DMS 273 treated with DMSO at 0.1 percent for 48 hours (cell line): ENCODE measurements at regions not wholly inside any gene's neighbourhood (a gene's known extent, or its start where the extent isn't known, plus 50 kb on each side); places are given as distances from the start of the nearest gene placed in this dataset.

Source experiments
- DNase-seq: peaks from one replicate; lab custom pipeline; 2025; lab: John Stamatoyannopoulos, UW

GRCh38 chr21:28644762-28645161 lies 347.9 kb downstream of the LTN1 start:
- DNase-seq: no peak

DNA sequence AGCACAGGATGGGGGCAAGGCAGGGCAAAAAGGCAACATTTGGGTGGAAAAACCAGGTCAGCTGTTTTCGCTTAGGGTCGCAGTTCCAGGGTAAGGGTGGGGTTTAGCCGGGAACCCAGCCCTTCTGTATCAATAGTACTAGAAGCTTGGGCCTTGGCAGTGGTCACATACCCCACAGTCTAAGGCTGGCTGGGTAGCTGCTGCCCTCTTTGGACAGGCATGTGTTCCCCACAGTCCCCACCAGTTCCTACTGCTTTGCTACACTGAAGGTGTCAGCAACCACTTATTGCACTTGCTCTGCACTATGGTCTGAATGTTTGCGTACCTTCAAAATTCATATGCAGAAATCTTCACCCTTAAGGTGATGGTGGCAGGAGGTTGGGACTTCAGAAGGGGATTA lies 349.8 kb downstream of the LTN1 start:
- DNase-seq: no peak

- DNase-seq: no peak
Observed at GRCh38 chr21:28641731-28642130, 350.9 kb downstream of the LTN1 start.

DNA sequence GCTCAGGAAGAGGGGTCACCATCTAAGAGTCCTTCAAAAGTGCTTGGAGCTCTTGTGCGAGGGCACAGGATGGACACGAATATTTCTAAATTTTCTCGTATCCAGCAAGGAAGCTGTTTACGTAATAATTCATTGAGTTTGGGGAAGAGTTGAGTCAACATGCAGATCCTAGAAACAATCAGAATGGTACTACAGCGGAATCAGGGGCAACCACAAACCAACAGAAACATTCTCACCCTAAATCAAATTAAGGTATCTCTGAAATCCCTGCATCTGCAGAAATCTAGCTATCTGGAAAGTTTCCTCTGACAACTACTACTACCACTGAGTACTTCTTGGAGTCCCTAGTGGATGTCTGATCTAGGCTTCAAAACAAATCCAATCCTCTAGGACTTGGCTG lies 352.4 kb downstream of the LTN1 start:
- no peak for DNase-seq

DNA sequence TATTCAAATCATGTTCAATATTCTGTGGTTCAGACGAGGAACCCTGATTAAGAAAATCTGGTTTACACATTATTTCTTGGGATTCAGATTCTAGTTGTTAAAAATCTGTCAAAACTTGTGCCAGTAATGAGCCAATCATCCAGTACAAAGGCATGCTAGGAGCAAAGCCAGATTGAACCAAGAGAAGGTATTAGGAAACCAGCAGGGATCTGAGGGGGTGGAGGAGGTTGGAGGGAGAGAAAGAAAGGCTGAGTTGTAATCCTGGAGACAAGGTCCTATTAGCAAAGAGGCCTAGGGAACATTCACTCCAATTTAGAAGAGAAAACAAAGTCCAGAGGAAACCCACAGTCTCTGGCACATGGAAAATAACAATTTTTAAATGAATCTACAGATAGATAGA lies 352.9 kb downstream of the LTN1 start:
- DNase-seq: no peak

GRCh38 chr21:28636752-28637691 lies 355.7 kb downstream of the LTN1 start:
- no peak for DNase-seq

- no peak for DNase-seq
Observed at GRCh38 chr21:28635541-28635940, 357.1 kb downstream of the LTN1 start.

DNA sequence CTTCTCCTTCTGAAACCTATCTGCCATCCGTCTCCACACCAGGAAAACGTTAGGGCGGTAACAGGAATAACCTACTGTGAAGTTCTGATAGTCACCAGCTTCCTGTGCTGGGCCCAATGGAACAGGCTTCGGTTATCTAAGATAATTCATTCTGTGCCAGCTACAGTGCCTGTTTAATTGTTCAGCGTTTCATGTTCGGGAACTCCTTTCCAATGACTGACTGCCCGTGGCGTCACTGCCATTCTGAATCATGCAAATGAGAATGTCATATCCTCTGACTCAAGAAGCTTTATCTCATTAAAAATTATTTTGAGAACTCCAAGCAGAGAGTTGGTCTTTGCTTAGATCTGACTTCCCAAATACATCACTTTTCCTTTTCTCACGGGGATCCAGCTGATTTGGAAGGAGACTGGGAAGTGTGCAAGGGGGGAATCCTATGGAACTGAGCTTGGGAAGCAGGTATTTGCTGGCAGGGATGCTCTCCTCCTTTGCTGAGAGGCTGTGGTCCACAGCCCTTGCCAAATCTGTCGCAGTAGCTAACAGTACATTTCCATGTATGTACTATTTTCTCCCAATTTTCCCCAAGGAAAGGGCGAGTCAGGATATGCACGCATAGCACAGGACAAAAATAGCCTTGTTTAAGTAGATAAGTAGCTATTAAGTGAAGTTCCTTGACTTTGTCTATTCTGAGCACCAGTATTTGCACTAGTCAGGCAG lies 358.7 kb downstream of the LTN1 start:
- DNase-seq: no peak

- DNase-seq: no peak
Observed at GRCh38 chr21:28632755-28633408, 359.8 kb downstream of the LTN1 start.

GRCh38 chr21:28627691-28628090 lies 365.0 kb downstream of the LTN1 start:
- no peak for DNase-seq

- no peak for DNase-seq
Observed at GRCh38 chr21:28627261-28627660, 365.4 kb downstream of the LTN1 start.

- DNase-seq: no peak
Observed at GRCh38 chr21:28624626-28625025, 368.1 kb downstream of the LTN1 start.

DNA sequence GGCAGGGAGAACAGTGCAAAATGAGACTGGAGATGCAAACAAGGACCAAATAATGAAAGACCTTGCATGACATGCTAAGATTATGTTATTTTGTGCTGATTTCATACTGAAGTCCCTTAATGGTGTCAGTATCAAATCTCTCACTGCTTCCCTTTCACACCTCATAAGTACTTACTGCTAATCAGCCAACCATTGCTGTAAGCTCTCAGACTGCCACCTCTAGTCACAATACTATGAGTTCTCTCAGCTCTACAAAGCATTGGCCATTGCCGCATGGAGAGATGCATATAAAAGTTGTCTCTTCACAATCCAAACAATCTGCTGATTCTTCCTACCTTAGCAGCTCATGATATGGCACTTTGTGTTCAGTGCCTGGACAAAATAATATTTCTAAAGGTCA lies 375.4 kb downstream of the LTN1 start:
- no peak for DNase-seq

- no peak for DNase-seq
Observed at GRCh38 chr21:28615276-28615675, 377.4 kb downstream of the LTN1 start.

- DNase-seq: no peak
Observed at GRCh38 chr21:28614791-28615190, 377.9 kb downstream of the LTN1 start.

- DNase-seq: no peak
Observed at GRCh38 chr21:28608646-28609045, 384.0 kb downstream of the LTN1 start.

- no peak for DNase-seq
Observed at GRCh38 chr21:28607545-28607944, 385.1 kb downstream of the LTN1 start.

GRCh38 chr21:28604946-28605537 lies 387.6 kb downstream of the LTN1 start:
- DNase-seq: no peak

DNA sequence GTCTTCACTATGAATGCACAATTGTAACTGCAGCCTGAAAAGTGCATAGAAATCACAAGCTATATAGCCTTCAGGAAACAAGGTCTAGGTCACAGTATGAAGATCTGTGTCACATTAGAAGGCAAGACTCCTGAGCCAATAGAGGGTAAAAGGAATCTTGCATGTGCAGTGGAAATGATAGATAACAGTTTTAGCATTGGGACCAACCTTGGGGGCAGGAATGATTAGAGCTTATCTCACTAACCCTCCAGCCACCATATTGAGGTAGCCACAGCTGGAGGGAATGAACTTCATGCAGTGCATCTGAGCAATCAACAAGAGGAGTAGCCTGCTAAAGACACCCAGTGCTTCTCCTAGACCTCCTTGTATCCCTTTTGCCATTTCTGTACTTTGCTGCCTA lies 390.1 kb downstream of the LTN1 start:
- DNase-seq: no peak

- DNase-seq: no peak
Observed at GRCh38 chr21:28598214-28598613, 394.5 kb downstream of the LTN1 start.

- no peak for DNase-seq
Observed at GRCh38 chr21:28592205-28592865, 400.3 kb downstream of the LTN1 start.

- DNase-seq: no peak
Observed at GRCh38 chr21:28590676-28591075, 402.0 kb downstream of the LTN1 start.
